ENCODE measurements at regions not wholly inside any gene's neighbourhood (a gene's known extent, or its start where the extent isn't known, plus 50 kb on each side); places are given as distances from the start of the nearest gene placed in this dataset.

GRCh38 chrX:115493015-115493414 is 68.0 kb upstream of the PLS3 start:
- DNase-seq (no peak), ATAC-seq (no peak)
- CTCF ChIA-PET = no interaction called here
- Histone ChIP-seq H2AFZ (ENCODE audit: low read length) (no peak overlapping the region), H3K36me3 (ENCODE audit: low read depth, low read length) (no peaks in the 10 kb centered on the region), H3K4me2 (ENCODE audit: low read length) (no peak overlapping the region), H3K9me2 (replicated peaks; ENCODE audit: low read length) (no peaks in the 10 kb centered on the region), H3K9me3 (ENCODE audit: low read length) (no peaks in the 10 kb centered on the region), H3K9ac (ENCODE audit: low read length) (no peak overlapping the region), H4K20me1 (ENCODE audit: low read length) (no peaks in the 10 kb centered on the region), H3K27ac (ENCODE audit: low read length) (no peak overlapping the region), H3K27me3 (ENCODE audit: low read length) (no peaks in the 10 kb centered on the region), H3K4me1 (ENCODE audit: insufficient read depth, low read length) (peaks cover 8% of the 10 kb centered on the region), H3K79me2 (ENCODE audit: low read length) (no peaks in the 10 kb centered on the region), H3K4me3 (ENCODE audit: low read length) (no peak overlapping the region), H3F3A (ENCODE audit: low read length, unreplicated experiment) (no peaks in the 10 kb centered on the region)
- TF ChIP-seq EZH2phosphoT487 (IDR thresholded peaks at IDR 0.05; ENCODE audit: borderline replicate concordance, low read length) = no peak
- no peak for TF ChIP-seq EZH2 (IDR thresholded peaks at IDR 0.05; ENCODE audit: low read length, unreplicated experiment)
- no peak for TF ChIP-seq CTCF (conservative IDR thresholded peaks at IDR 0.05; ENCODE audit: low read depth, low read length)
- BruUV-seq (replicated peaks) = no TSS peak
- intact Hi-C loops (cut with micrococcal nuclease) = no loop called here
- POLR2A ChIA-PET (ENCODE audit: unreplicated experiment) = no interaction called here

DNA sequence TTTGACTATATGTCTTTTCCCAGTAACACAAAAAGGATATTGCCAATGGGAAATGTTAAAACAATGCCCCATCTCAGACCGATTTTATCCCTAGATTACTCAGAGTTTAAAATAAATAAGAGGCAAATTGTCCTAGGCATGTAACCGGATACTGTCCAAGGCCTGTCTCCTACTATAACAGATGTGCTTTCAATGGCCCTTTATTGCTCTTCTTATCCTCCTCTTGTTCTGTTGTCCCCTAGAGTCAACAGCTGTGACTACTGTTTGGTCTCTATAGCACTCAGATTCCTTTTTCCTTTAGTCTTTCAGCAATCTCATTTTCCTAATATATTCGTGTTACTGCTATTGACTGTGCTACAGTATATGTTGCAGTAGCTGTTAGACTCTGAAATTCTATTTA is 66.8 kb upstream of the PLS3 start:
- Histone ChIP-seq H3K9ac (ENCODE audit: low read length) (no peak overlapping the region), H3K4me2 (ENCODE audit: low read length) (no peak overlapping the region), H3K9me2 (replicated peaks; ENCODE audit: low read length) (no peaks in the 10 kb centered on the region), H3K27me3 (ENCODE audit: low read length) (no peaks in the 10 kb centered on the region), H4K20me1 (ENCODE audit: low read length) (no peaks in the 10 kb centered on the region), H2AFZ (ENCODE audit: low read length) (no peak overlapping the region), H3K9me3 (ENCODE audit: low read length) (no peaks in the 10 kb centered on the region), H3K4me3 (ENCODE audit: low read length) (no peak overlapping the region), H3K4me1 (ENCODE audit: insufficient read depth, low read length) (peaks cover 8% of the 10 kb centered on the region), H3K79me2 (ENCODE audit: low read length) (no peaks in the 10 kb centered on the region), H3F3A (ENCODE audit: low read length, unreplicated experiment) (no peaks in the 10 kb centered on the region), H3K27ac (ENCODE audit: low read length) (no peak overlapping the region), H3K36me3 (ENCODE audit: low read depth, low read length) (no peaks in the 10 kb centered on the region)
- ChIA-PET CTCF (no interaction called here), POLR2A (ENCODE audit: unreplicated experiment) (no interaction called here)
- intact Hi-C loops (cut with micrococcal nuclease) = no loop called here
- DNase-seq = peak; percentile 41
- no peak for TF ChIP-seq EZH2phosphoT487 (IDR thresholded peaks at IDR 0.05; ENCODE audit: borderline replicate concordance, low read length)
- no peak for TF ChIP-seq EZH2 (IDR thresholded peaks at IDR 0.05; ENCODE audit: low read length, unreplicated experiment)
- no peak for TF ChIP-seq CTCF (conservative IDR thresholded peaks at IDR 0.05; ENCODE audit: low read depth, low read length)
- BruUV-seq (replicated peaks) = no TSS peak
- ATAC-seq = peak; percentile 96

GRCh38 chrX:115499112-115499805 is 61.7 kb upstream of the PLS3 start:
- Histone ChIP-seq H3K79me2 (ENCODE audit: low read length) (no peaks in the 10 kb centered on the region), H3K4me3 (ENCODE audit: low read length) (no peak overlapping the region), H2AFZ (ENCODE audit: low read length) (no peak overlapping the region), H3K9me3 (ENCODE audit: low read length) (no peaks in the 10 kb centered on the region), H4K20me1 (ENCODE audit: low read length) (no peaks in the 10 kb centered on the region), H3K9me2 (replicated peaks; ENCODE audit: low read length) (no peaks in the 10 kb centered on the region), H3K27me3 (ENCODE audit: low read length) (no peaks in the 10 kb centered on the region), H3K9ac (ENCODE audit: low read length) (no peak overlapping the region), H3K36me3 (ENCODE audit: low read depth, low read length) (no peaks in the 10 kb centered on the region), H3K4me2 (ENCODE audit: low read length) (no peak overlapping the region), H3K27ac (ENCODE audit: low read length) (no peak overlapping the region), H3K4me1 (ENCODE audit: insufficient read depth, low read length) (peaks cover 4% of the 10 kb centered on the region), H3F3A (ENCODE audit: low read length, unreplicated experiment) (no peaks in the 10 kb centered on the region)
- POLR2A ChIA-PET (ENCODE audit: unreplicated experiment) = no interaction called here
- no peak for TF ChIP-seq CTCF (conservative IDR thresholded peaks at IDR 0.05; ENCODE audit: low read depth, low read length)
- TF ChIP-seq EZH2 (IDR thresholded peaks at IDR 0.05; ENCODE audit: low read length, unreplicated experiment) = no peak
- no peak for TF ChIP-seq EZH2phosphoT487 (IDR thresholded peaks at IDR 0.05; ENCODE audit: borderline replicate concordance, low read length)
- BruUV-seq (replicated peaks) = no TSS peak
- ATAC-seq = no peak
- intact Hi-C loops (cut with micrococcal nuclease) = no loop called here
- no peak for DNase-seq
- CTCF ChIA-PET = no interaction called here

Measured in PC-3 (cell line).